ENCODE measurements at regions not wholly inside any gene's neighbourhood (a gene's known extent, or its start where the extent isn't known, plus 50 kb on each side); places are given as distances from the start of the nearest gene placed in this dataset.

DNA sequence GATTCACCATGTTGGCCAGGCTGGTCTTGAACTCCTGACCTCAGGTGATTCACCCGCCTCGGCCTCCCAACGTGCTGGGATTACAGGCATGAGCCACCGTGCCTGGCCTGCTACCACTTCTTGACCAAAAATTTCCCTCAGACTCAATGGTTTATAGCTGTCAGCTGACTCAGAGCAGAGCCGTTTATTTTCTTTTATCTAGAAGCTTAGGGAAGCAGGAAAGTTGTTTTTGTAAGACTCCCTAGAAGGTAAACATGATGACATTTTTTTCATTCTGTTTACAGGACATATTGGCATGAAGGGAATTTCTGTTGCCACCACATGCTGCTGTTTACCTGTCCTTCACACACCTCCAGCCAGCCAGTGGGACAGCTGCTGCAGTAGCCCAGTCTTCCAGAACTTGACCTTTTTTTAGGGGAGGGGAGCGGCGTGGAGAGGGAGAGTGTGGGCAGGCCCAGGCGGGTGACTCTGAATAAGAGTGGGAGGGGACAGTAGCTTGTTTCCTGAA, 56.1 kb upstream of the PTPRJ start:
- no peak for TF ChIP-seq CTCF (IDR thresholded peaks at IDR 0.05; ENCODE audit: low read depth, low read length, poor library complexity, severe bottlenecking)
- no peak for TF ChIP-seq EZH2phosphoT487 (IDR thresholded peaks at IDR 0.05; ENCODE audit: borderline replicate concordance, low read length)
